GM18868 (cell line): ENCODE measurements at regions not wholly inside any gene's neighbourhood (a gene's known extent, or its start where the extent isn't known, plus 50 kb on each side); places are given as distances from the start of the nearest gene placed in this dataset.

Experiments
- ATAC-seq: cut with Tn5 transposase; IDR thresholded peaks from one replicate; pipeline ENCODE4 v1.9.1; 2021; ENCODE audit warnings: mild to moderate bottlenecking, moderate library complexity; ENCODE audit not compliant: unreplicated experiment

- ATAC-seq: no peak
These were observed 438.2 kb upstream of the PCDH7 start for GRCh38 chr4:30281986-30282385.

- no peak for ATAC-seq
These were observed 436.8 kb upstream of the PCDH7 start for GRCh38 chr4:30283336-30283735.

GRCh38 chr4:30294295-30294694 is 425.9 kb upstream of the PCDH7 start:
- ATAC-seq: no peak

- no peak for ATAC-seq
These were observed 424.5 kb upstream of the PCDH7 start for GRCh38 chr4:30295652-30296051.

GRCh38 chr4:30314001-30314400 is 406.2 kb upstream of the PCDH7 start:
- no peak for ATAC-seq

GRCh38 chr4:30330894-30331652 is 389.1 kb upstream of the PCDH7 start:
- ATAC-seq: no peak

- ATAC-seq: no peak
These were observed 378.4 kb upstream of the PCDH7 start for GRCh38 chr4:30341731-30342130.

- no peak for ATAC-seq
These were observed 369.9 kb upstream of the PCDH7 start for GRCh38 chr4:30350288-30350687.

- ATAC-seq: no peak
These were observed 365.6 kb upstream of the PCDH7 start for GRCh38 chr4:30354605-30355004.

- ATAC-seq: no peak
These were observed 357.7 kb upstream of the PCDH7 start for GRCh38 chr4:30362436-30362835.

GRCh38 chr4:30370105-30370504 is 350.1 kb upstream of the PCDH7 start:
- ATAC-seq: no peak

- ATAC-seq: peak; percentile 98
These were observed 339.7 kb upstream of the PCDH7 start for GRCh38 chr4:30380404-30380998.

- no peak for ATAC-seq
These were observed 334.5 kb upstream of the PCDH7 start for GRCh38 chr4:30385650-30386049.

GRCh38 chr4:30386266-30386895 is 333.8 kb upstream of the PCDH7 start:
- no peak for ATAC-seq

GRCh38 chr4:30395902-30396301 is 324.3 kb upstream of the PCDH7 start:
- ATAC-seq: no peak

- ATAC-seq: no peak
These were observed 323.2 kb upstream of the PCDH7 start for GRCh38 chr4:30396772-30397475.

- no peak for ATAC-seq
These were observed 320.7 kb upstream of the PCDH7 start for GRCh38 chr4:30399476-30399875.

- ATAC-seq: no peak
These were observed 317.9 kb upstream of the PCDH7 start for GRCh38 chr4:30402276-30402675.

- no peak for ATAC-seq
These were observed 306.3 kb upstream of the PCDH7 start for GRCh38 chr4:30413915-30414314.

- ATAC-seq: no peak
These were observed 303.6 kb upstream of the PCDH7 start for GRCh38 chr4:30416547-30416946.

- ATAC-seq: no peak
These were observed 292.2 kb upstream of the PCDH7 start for GRCh38 chr4:30427932-30428331.
